MM.1S (cell line): ENCODE measurements at regions not wholly inside any gene's neighbourhood (a gene's known extent, or its start where the extent isn't known, plus 50 kb on each side); places are given as distances from the start of the nearest gene placed in this dataset.

Experiments
- DNase-seq: peaks from one replicate; pipeline ENCODE4 v3.0.0-alpha.2; 2015
- H2AFZ ChIP-seq: fragments of 300-600 bp; sonication (generic); 2 replicates; pipeline ENCODE4 v1.6.0; 2016; ENCODE audit warnings: antibody characterized with exemption, low read length
- H3F3A ChIP-seq: fragments of 300-600 bp; sonication (generic); 2 replicates; pipeline ENCODE4 v1.6.1; 2016; ENCODE audit warnings: mild to moderate bottlenecking, antibody characterized with exemption, low read length, moderate library complexity, mixed read lengths; ENCODE audit not compliant: insufficient read depth
- H3K27ac ChIP-seq: fragments of 300-600 bp; sonication (generic); 2 replicates; pipeline ENCODE4 v1.5.1; 2016; ENCODE audit warnings: mild to moderate bottlenecking, low read length
- H3K27me3 ChIP-seq: fragments of 300-600 bp; sonication (generic); replicated peaks from 2 replicates; pipeline ENCODE4 v1.6.0; 2016; ENCODE audit warnings: low read length; ENCODE audit not compliant: insufficient read depth
- H3K36me3 ChIP-seq: fragments of 300-600 bp; sonication (generic); replicated peaks from 2 replicates; pipeline ENCODE4 v1.6.1; 2016; ENCODE audit warnings: mild to moderate bottlenecking, low read length, mixed read lengths; ENCODE audit not compliant: insufficient read depth
- H3K4me1 ChIP-seq: fragments of 300-600 bp; sonication (generic); 2 replicates; pipeline ENCODE4 v1.6.1; 2016; ENCODE audit warnings: low read length, mixed read lengths
- H3K4me2 ChIP-seq: fragments of 300-600 bp; sonication (generic); 2 replicates; pipeline ENCODE4 v1.6.0; 2016; ENCODE audit warnings: low read depth, low read length
- H3K4me3 ChIP-seq: fragments of 300-600 bp; sonication (generic); 2 replicates; pipeline ENCODE4 v1.5.1; 2016; ENCODE audit warnings: low read length, mixed read lengths
- H3K79me2 ChIP-seq: fragments of 300-600 bp; sonication (generic); 2 replicates; pipeline ENCODE4 v1.6.1; 2016; ENCODE audit warnings: mixed run types, low read length, mixed read lengths
- H3K9ac ChIP-seq: fragments of 300-600 bp; sonication (generic); 2 replicates; pipeline ENCODE4 v1.6.1; 2016; ENCODE audit warnings: low read length, mixed read lengths
- H3K9me2 ChIP-seq: fragments of 300-600 bp; sonication (generic); replicated peaks from 2 replicates; pipeline ENCODE4 v1.6.1; 2016; ENCODE audit warnings: mild to moderate bottlenecking, low read length, mixed read lengths; ENCODE audit not compliant: insufficient read depth
- H3K9me3 ChIP-seq: fragments of 300-600 bp; sonication (generic); replicated peaks from 2 replicates; pipeline ENCODE4 v1.6.1; 2016; ENCODE audit warnings: mild to moderate bottlenecking, low read length, mixed read lengths; ENCODE audit not compliant: insufficient read depth
- H4K20me1 ChIP-seq: fragments of 300-600 bp; sonication (generic); 2 replicates; pipeline ENCODE4 v1.6.1; 2016; ENCODE audit warnings: mild to moderate bottlenecking, low read length, moderate library complexity, mixed read lengths; ENCODE audit not compliant: insufficient read depth
- EZH2 ChIP-seq: fragments of 300-600 bp; sonication (generic); optimal IDR thresholded peaks from 2 replicates; pipeline ENCODE3; 2017; ENCODE audit warnings: low read depth, mild to moderate bottlenecking, antibody characterized with exemption, low read length, mixed read lengths
- EZH2phosphoT487 ChIP-seq: fragments of 300-600 bp; sonication (generic); IDR thresholded peaks from 2 replicates; pipeline ENCODE4 v1.6.1; 2018; ENCODE audit warnings: antibody characterized with exemption, low read length
- TF ChIP-seq, protein P1 (sequence below): fragments of 300-600 bp; sonication (generic); IDR thresholded peaks from 2 replicates; pipeline ENCODE4 v1.5.1; 2016; ENCODE audit warnings: antibody characterized with exemption, low read length, mixed read lengths

DNA sequence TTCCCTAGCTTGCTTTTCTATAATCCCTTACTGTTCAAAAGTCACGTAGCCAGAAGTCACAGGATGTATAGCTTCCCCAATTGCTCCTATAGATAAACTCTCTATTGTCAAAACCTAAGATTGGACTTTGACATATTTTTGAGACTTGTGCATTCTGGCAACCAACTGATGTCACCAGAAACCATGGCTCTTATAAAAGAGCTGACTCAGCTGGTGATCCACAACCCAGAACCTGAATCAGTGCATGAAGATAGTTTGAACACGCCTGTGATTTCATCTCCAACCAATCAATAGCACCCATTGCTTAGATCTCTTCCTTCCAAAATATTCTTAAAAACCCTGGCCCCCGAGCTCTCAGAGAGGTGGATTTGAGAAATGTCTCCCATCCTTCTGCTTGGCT is 639.9 kb upstream of the PIK3C3 start:
- Histone ChIP-seq H3K9me2 (no peaks in the 10 kb centered on the region), H3K9me3 (no peaks in the 10 kb centered on the region), H3K27ac (no peak overlapping the region), H3K4me1 (no peaks in the 10 kb centered on the region), H3K36me3 (no peaks in the 10 kb centered on the region), H3F3A (no peaks in the 10 kb centered on the region), H3K4me3 (no peak overlapping the region), H3K79me2 (no peaks in the 10 kb centered on the region), H3K9ac (no peak overlapping the region), H3K4me2 (no peak overlapping the region), H4K20me1 (no peaks in the 10 kb centered on the region), H2AFZ (no peak overlapping the region), H3K27me3 (no peaks in the 10 kb centered on the region)
- DNase-seq: no peak
- TF ChIP-seq EZH2 (no peak), EZH2phosphoT487 (no peak)
- TF ChIP-seq, protein P1, sequence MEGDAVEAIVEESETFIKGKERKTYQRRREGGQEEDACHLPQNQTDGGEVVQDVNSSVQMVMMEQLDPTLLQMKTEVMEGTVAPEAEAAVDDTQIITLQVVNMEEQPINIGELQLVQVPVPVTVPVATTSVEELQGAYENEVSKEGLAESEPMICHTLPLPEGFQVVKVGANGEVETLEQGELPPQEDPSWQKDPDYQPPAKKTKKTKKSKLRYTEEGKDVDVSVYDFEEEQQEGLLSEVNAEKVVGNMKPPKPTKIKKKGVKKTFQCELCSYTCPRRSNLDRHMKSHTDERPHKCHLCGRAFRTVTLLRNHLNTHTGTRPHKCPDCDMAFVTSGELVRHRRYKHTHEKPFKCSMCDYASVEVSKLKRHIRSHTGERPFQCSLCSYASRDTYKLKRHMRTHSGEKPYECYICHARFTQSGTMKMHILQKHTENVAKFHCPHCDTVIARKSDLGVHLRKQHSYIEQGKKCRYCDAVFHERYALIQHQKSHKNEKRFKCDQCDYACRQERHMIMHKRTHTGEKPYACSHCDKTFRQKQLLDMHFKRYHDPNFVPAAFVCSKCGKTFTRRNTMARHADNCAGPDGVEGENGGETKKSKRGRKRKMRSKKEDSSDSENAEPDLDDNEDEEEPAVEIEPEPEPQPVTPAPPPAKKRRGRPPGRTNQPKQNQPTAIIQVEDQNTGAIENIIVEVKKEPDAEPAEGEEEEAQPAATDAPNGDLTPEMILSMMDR: no peak

DNA sequence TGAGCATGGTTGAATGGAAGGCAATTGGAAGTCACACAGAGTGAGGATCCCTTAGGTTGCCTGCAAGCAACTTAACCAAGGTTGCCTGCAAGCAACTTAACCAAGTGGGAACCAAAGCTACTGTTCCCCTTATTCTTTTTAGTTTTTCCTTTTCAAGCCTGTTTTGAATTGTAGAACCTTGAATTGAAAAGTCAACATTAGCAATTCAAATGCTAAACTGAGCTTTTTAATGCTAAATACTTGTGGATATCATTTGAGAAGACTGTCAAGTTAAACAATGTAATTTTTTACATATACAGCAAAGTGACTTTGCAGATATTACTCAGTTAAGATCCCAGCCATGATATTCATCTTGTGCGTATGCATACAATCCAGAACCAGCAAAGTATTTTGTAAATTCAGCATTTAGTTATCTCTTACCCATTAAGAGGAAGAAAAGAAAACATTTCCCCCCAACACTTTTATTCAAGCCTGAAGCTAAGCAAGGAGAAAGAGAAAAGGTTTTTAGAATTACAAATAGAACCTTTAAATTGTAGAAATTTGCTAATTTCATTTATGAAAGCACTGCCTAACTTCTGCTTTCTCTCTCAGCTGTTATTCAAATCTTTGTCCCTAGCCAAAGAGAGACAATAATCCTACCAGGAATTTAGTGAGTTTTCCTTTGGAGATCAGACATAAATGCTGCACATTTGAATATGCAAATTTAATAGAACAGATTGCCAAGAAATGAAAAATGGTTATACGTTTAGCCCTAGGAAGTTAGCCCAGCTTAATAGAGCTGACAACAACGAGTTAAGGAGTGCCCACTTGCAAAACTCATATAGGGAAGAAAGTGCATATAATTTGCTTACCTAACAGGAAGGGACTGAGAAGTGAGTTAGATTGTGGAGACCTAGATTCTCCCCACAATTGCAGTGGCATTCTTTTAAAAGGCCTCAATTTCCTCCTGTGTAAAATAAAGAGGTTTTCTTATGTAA is 643.2 kb upstream of the PIK3C3 start:
- no peak overlapping the region for H3K9ac ChIP-seq
- no peaks in the 10 kb centered on the region for H3K36me3 ChIP-seq
- no peaks in the 10 kb centered on the region for H3K27me3 ChIP-seq
- H3F3A ChIP-seq: no peaks in the 10 kb centered on the region
- DNase-seq: no peak
- no peaks in the 10 kb centered on the region for H3K9me2 ChIP-seq
- no peaks in the 10 kb centered on the region for H4K20me1 ChIP-seq
- no peaks in the 10 kb centered on the region for H3K79me2 ChIP-seq
- H3K4me3 ChIP-seq: no peak overlapping the region
- TF ChIP-seq EZH2phosphoT487 (no peak), EZH2 (no peak)
- TF ChIP-seq, protein P1: no peak
- H2AFZ ChIP-seq: no peak overlapping the region
- no peaks in the 10 kb centered on the region for H3K9me3 ChIP-seq
- H3K4me1 ChIP-seq: no peaks in the 10 kb centered on the region
- no peak overlapping the region for H3K27ac ChIP-seq
- no peak overlapping the region for H3K4me2 ChIP-seq

DNA sequence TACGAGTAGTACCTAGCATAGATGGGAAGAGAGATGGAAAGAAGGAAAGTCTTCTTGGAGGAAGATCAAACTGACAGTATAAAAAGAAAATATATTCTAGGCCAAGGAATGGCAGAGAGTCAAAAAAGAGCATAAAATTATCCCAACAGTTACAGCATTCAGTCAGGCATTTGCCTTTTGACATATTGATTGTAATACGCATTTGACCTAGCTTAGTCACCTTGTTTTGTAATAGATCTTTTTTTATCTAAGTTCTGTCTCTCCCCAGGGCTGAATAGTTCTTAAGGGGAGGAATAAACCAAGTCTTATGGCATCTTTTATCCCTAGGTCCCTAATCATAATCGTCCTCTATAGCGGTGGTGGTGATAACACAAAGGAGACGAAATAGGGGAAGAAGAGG is 657.3 kb upstream of the PIK3C3 start:
- TF ChIP-seq EZH2phosphoT487 (no peak), EZH2 (no peak)
- TF ChIP-seq, protein P1: no peak
- no peak overlapping the region for H3K4me3 ChIP-seq
- no peaks in the 10 kb centered on the region for H4K20me1 ChIP-seq
- no peaks in the 10 kb centered on the region for H3K27me3 ChIP-seq
- no peak for DNase-seq
- H3K9me3 ChIP-seq: no peaks in the 10 kb centered on the region
- no peaks in the 10 kb centered on the region for H3K36me3 ChIP-seq
- no peak overlapping the region for H3K9ac ChIP-seq
- no peaks in the 10 kb centered on the region for H3F3A ChIP-seq
- no peaks in the 10 kb centered on the region for H3K79me2 ChIP-seq
- no peaks in the 10 kb centered on the region for H3K4me1 ChIP-seq
- no peaks in the 10 kb centered on the region for H3K9me2 ChIP-seq
- H3K27ac ChIP-seq: no peak overlapping the region
- no peak overlapping the region for H3K4me2 ChIP-seq
- H2AFZ ChIP-seq: no peak overlapping the region
